NCI-H345 treated with DMSO at 0.1 percent for 48 hours (cell line): ENCODE measurements at regions not wholly inside any gene's neighbourhood (a gene's known extent, or its start where the extent isn't known, plus 50 kb on each side); places are given as distances from the start of the nearest gene placed in this dataset.
"Not testable (repeated sequence)": the region's sequence is repeated elsewhere in the genome, so short reads cannot be mapped to it uniquely, and the experiment has no call there.

ENCODE experiments used
- DNase-seq: peaks from one replicate; lab custom pipeline; 2025; ENCODE audit not compliant: unreplicated experiment; lab: John Stamatoyannopoulos, UW

DNA sequence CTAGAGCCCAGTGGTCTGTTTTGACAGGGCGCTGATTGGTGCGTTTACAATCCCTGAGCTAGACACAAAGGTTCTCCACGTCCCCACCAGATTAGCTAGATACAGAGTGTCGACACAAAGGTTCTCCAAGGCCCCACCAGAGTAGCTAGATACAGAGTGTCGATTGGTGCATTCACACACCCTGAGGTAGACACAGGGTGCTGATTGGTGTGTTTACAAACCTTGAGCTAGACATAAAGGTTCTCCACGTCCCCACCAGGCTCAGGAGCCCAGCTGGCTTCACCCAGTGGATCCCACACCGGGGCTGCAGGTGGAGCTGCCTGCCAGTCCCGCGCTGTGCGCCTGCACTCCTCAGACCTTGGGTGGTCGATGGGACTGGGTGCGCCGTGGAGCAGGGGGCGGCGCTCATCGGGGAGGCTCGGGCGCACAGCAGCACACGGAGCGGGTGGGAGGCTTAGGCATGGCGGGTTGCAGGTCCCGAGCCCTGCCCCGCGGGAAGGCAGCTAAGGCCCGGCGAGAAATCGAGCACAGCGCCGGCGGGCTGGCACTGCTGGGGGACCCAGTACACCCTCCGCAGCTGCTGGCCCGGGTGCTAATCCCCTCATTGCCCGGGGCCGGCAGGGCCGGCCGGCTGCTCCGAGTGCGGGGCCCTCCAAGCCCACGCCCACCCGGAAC, 122.0 kb upstream of the ANKH start:
- DNase-seq: not testable (repeated sequence)

GRCh38 chr5:14992751-14993458, 121.3 kb upstream of the ANKH start:
- not testable (repeated sequence) for DNase-seq

DNA sequence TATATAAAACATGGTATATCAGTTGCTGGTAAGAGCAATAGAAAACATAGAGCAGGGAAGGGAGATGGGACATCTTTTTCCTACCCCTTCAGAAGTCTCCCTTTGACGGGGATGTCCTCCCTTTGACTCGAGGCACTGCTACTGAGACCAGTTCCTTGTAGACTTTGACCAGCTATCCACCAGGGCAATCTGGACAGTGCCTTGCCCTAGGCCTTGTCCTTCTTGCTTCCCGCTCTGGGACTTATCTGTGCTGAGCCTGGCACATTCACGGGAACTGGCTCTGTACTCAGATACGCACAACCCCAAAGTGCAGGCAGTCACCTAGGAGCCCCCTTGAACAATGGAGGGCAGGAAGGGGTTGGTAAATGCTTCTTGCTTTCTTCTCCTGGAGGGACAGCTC, 116.6 kb upstream of the ANKH start:
- DNase-seq: no peak

DNA sequence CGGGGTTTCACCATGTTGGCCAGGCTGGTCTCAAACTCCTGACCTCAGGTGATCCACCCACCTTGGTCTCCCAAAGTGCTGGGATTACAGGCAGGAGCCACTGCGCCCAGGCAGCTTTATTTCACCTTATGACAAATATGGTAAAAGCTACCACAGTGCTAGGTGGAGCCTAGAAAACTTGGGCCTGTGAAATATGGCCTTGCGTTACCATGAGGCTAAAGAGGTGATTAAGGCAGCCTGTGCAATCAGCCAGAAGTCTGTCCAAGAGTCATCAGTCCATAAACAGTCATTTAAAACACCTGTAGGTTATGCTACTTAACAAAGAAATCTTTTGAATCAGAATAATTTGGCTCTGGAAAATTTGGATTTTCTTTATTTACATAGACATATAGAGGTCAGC, 114.8 kb upstream of the ANKH start:
- DNase-seq: no peak

DNA sequence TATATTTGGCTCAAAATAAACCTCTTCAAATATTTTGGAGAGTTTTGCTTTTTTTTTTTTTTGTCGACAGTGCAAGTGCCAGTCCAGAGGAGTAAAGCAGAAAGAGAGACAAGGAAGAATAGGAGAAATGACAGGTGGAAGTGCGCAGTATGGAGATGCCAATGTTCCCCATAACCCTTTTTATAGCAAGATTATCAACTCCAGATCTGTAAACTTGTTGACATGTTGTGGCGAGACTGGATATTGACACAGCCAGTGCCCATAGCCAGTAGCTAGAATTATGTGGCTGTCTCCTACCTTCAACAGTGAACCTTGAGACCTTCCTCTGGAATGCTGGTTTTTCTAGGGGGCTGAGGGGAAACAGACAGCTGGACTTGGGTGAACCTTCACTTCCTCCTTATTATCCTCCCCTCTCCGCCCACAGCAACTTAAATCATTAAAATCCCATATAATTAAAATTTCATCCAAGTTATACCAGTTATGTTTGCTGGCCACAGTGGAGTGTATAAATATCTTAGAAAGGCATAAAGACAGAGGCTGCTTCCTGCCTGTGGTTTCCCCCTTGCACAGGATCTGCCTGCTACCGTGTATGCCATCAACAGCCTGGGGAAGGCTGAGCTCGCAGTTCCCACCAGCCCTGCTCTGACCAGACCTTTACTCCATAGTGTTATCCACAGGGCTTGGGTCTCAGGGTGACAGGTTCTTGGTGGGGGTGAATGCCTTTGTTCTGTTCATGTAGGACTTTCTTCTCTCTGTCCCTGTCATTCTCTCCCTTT, 112.3 kb upstream of the ANKH start:
- DNase-seq: no peak

DNA sequence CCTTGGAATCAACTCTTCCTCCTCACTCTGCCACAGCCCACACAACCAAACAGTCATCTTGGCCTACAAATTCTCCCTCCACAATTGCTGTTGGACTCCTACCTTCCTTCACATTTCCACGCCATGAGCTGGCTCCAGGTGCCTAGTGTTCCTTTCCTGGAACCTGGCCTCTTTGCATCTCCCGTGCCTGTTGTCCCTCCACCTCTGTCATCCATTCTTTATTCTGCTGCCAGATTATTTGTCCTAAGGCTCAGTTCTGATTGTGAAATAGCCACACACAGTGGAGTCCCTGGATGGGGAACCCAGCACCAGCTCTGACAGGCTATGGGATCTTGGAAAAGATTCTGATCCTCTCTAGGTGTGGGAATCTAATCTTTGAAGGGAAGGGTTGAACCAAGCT, 109.1 kb upstream of the ANKH start:
- no peak for DNase-seq

DNA sequence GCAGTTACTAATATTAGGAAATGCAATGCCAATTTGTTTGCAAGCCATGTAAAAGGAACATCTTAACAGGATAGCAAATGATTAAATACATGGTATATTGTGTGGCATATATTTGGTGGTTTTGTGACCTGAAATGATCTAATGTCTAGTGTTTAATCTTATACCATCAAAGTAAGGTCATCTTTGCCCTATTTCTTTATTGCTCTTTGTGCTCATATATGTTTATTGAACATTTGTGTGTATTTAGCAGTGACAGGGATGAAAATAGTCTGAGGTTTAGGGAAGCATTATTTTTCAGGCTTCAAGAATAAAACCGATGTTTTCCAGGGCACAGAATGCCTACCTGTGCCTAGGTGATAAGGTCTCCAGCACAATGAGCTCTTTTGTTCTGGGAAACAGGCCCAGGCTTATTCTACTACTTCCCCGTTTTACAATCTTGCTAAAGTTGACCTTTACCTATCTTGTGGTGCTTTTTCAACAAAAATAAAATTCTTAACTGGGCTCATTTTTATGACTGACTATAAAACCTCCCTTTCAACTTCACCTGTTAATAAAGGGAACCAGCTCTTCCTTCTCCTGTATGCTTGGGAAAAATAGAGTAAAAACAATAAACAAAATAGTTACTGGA, 105.6 kb upstream of the ANKH start:
- DNase-seq: no peak

DNA sequence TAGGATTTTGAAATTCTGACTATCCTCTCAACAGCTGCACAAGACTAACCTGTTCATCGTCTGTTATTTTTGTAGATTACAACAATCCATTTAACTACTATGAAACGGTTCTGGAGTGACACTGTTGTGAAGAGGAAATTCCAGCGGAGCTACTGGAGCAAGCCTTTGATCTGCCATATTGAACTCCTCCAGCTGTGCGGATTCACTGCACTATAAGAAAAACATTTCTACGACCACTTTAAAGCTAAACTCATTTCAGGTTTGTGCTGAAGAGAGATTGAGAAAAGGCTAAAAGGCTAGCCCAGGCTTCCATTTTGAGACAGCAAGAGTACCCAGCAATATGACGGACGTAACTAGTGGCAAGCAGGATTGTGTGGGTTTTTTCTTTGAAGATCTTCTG, 104.9 kb upstream of the ANKH start:
- DNase-seq: no peak

- no peak for DNase-seq
Observed at GRCh38 chr5:14971873-14972272, 100.3 kb upstream of the ANKH start.

GRCh38 chr5:14968796-14969195, 97.2 kb upstream of the ANKH start:
- DNase-seq: no peak

GRCh38 chr5:14967166-14967565, 95.6 kb upstream of the ANKH start:
- no peak for DNase-seq

DNA sequence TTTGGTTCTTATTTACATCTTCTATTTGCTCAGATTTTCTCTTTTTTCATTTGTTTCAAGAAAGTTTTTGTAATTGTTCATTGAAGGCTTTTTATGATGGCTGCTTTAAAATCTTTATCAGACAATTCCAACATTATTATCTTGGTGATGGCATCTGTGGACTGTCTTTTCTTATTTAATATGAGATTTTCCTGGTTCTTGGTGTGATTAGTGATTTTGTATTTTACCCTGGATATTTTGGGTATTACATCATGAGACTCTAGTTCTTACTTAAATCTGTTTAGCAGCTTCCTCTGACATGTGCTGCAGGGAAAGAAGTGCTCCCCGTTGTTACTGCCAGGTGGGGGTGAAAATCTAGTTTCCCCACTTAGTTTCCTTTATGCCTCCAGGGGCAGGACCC, 94.2 kb upstream of the ANKH start:
- no peak for DNase-seq

GRCh38 chr5:14962604-14963003, 91.0 kb upstream of the ANKH start:
- no peak for DNase-seq

DNA sequence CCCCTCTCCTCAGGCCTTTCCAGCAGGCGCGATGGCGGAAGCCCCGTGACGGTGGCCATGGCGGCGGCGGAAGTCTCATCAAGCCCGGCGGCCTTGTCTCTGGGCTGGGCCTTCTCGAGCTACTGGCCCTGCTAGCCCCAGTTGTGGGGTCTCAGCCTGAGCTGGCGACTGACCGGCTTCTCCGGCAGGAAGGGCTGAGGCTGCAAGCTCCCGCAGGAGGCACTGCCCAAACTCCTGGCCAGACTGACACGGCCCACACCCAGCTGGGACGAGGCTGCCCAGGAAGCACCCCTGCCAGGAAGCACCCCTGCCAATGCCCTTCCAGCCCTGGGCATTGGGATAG, 88.5 kb upstream of the ANKH start:
- DNase-seq: no peak

- DNase-seq: no peak
Observed at GRCh38 chr5:14959399-14960119, 88.0 kb upstream of the ANKH start.

- DNase-seq: no peak
Observed at GRCh38 chr5:14958188-14958587, 86.6 kb upstream of the ANKH start.

GRCh38 chr5:14956423-14957046, 85.0 kb upstream of the ANKH start:
- no peak for DNase-seq

- DNase-seq: no peak
Observed at GRCh38 chr5:14954616-14955343, 83.2 kb upstream of the ANKH start.

- no peak for DNase-seq
Observed at GRCh38 chr5:14954216-14954615, 82.6 kb upstream of the ANKH start.

DNA sequence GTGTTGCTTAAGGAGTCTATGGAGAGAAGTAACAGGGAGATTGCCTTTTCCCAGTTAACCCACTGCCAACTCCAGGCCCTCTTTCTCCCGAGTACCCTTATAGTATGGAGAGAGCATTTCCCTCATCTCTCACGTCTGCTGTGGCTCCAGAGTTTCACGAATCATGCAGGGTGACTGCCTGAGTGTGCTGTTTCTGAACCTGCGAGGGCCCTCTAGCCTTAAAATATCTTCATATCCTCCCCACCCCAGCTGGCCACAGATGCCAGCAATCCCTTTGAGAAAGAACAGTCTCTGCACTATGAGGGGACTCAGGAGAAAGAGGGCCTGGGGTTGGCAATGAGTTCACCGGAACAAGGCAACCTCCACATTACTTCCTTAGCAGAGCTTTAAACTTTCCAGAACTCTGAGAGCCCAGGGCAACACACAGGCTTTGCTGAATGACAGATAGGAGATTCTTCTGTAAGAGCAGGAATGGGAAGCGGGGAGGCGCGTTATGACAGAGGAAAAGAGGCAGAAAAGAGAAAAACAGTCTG, 81.6 kb upstream of the ANKH start:
- DNase-seq: no peak
